ENCODE measurements at regions not wholly inside any gene's neighbourhood (a gene's known extent, or its start where the extent isn't known, plus 50 kb on each side); places are given as distances from the start of the nearest gene placed in this dataset.
"Not testable (repeated sequence)": the region's sequence is repeated elsewhere in the genome, so short reads cannot be mapped to it uniquely, and the experiment has no call there.

DNA sequence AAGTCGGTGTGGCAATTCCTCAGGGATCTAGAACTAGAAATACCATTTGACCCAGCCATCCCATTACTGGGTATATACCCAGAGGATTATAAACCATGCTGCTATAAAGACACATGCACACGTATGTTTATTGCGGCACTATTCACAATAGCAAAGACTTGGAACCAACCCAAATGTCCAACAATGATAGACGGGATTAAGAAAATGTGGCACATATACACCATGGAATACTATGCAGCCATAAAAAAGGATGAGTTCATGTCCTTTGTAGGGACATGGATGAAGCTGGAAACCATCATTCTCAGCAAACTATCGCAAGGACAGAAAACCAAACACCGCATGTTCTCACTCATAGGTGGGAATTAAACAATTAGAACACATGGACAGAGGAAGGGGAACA is 80.6 kb upstream of the ST3GAL5 start:
- not testable (repeated sequence) for DNase-seq

DNA sequence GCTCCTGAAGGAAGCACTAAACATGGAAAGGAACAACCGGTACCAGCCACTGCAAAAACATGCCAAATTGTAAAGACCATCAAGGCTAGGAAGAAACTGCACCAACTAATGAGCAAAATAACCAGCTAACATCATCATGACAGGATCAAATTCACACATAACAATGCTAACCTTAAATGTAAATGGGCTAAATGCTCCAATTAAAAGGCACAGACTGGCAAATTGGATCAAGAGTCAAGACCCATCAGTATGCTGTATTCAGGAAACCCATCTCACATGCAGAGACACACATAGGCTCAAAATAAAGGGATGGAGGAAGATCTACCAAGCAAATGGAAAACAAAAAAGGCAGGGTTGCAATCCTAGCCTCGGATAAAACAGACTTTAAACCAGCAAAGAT is 77.0 kb upstream of the ST3GAL5 start:
- DNase-seq = not testable (repeated sequence)

- not testable (repeated sequence) for DNase-seq
Observed at GRCh38 chr2:85963747-85964418, 75.1 kb upstream of the ST3GAL5 start.

- no peak for DNase-seq
Observed at GRCh38 chr2:85963068-85963467, 74.3 kb upstream of the ST3GAL5 start.

GRCh38 chr2:85961754-85962153 is 73.0 kb upstream of the ST3GAL5 start:
- no peak for DNase-seq

DNA sequence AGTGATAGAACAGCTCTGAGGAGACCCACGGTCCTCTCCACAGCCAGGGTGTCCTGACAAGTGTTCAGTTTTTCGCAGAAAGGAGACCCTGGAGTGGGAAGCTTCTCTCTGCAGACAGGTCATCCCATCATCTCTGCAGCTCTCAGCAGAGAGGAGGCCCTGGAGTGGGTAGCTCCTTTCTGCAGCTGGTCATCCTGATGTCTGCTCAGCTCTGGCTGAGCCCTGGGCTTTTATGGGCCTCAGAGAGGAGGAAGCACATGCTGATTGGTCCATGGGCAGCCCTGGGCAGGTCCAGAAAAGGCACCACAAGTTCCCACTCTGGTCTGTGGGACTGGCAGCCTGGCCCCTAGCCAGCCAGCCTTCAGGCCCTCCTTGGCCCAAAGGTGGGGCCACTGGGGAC is 72.3 kb upstream of the ST3GAL5 start:
- DNase-seq = no peak

DNA sequence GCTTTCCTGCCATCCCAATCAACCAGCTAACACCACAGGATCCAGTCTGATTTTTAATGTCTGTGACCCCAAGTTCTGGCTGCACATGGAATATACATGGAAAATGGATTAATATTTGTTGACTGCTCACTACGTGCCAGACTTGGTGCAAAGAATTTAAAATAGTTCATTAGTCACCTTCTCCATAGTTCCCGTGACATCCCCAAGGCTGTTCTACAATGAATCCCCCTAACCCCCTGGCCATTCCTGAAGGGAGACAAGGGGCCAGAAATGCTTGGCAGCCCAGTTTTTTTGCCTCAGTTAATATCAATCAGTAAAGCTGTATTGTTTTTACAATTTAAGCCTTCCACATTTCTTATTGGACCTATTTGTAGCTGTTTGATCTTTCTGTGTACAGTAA is 71.0 kb upstream of the ST3GAL5 start:
- no peak for DNase-seq

DNA sequence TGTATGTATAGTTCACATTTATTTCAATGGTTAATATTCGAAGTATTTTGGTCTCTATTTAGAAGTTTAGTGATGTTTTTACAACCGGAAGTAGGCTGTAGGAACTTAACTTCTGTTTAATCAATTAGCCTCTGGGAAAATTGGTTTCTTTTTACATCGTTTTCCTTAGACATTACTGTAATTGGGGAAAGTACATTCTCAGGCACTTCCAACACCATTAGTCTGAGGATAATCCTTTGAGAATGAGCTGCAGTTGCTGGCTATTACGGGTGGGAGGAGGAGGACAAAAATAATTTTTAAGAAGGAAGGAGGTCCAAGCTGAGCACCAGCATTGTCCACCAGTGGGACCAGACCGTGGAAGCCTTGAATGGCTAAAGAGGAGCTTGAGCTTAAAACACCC is 70.4 kb upstream of the ST3GAL5 start:
- DNase-seq = no peak

DNA sequence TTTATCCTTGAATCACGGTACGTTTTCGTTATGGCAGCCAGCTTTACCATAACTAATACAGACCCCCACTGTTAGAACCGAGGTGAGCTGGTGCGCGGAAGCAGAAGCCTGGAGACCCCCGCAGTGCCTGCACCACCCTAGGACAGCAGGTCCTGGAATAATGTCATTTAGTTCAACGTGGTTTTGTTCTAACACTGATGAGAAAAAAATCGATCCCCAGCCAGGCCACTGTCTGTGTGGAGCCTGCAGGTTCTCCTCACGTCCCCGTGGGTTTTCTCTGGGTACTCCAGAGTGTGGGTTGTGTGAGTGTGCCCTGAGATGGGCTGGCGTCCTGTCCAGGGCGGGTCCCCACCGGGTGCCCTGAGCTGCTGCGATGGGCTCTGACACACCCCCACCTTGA is 69.9 kb upstream of the ST3GAL5 start:
- DNase-seq = no peak

GRCh38 chr2:85957256-85957655 is 68.5 kb upstream of the ST3GAL5 start:
- DNase-seq = no peak

- peak; percentile 2 for DNase-seq
Observed at GRCh38 chr2:85956646-85957039, 67.9 kb upstream of the ST3GAL5 start.

DNA sequence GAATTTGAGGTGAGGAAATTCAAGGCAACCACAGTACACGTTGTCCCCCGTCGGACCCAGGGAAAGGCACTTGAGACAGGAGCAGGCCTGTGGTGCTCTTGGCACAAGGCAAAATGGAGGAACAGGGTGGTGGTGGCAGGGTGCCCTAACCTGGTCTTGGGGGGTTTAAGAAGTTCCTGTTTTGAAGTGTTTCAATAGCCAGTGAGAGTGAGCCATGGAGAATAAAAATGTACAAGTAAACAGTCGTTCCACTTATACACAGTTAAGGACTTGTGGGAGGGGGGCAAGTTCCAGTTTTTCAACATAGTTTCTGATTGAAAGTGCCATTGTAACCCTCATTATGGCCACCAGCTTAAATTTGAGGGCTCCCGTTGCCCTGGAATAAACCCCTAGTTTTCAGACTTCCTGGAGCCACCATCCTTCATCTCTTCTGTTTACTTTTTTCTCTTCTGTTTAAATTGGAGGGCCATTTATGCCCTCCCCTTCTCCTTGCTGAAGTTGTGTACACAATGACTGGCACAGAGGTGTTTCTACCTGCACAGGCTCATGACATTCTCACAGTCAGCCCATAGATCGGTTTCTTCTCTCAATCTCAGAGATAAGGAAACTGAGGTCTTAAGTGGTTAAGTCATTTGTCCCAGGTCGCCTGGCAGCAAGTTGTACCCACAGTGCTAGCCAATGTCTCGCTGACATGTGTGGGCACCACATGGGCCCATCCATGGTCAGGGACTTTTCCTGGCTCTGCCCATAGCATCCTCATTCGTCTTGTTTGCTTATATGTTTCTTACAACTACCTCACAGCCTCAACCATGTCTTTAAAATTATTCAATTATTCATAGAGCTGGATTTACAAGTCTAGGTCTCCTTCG is 66.0 kb upstream of the ST3GAL5 start:
- peak; percentile 55 for DNase-seq

DNA sequence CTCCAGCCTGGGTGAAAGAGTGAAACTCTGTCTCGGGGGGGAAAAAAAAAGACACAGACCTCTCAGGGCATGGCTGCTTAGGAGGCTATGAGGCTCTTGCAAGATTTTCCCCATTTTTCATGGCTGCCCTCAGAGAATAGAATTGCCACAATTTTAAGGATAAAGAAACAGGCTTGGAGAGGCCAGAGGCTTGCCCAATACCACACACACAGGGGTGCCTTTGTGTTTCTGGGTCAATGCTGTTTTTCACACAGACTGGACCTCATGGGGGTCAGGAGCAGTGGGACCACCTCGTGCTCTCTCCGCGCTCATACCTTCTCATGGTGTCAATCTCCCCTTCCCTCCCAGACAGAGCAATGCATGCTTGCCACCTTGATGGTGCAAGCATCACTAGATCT is 65.4 kb upstream of the ST3GAL5 start:
- DNase-seq = no peak

- no peak for DNase-seq
Observed at GRCh38 chr2:85953476-85953875, 64.7 kb upstream of the ST3GAL5 start.

DNA sequence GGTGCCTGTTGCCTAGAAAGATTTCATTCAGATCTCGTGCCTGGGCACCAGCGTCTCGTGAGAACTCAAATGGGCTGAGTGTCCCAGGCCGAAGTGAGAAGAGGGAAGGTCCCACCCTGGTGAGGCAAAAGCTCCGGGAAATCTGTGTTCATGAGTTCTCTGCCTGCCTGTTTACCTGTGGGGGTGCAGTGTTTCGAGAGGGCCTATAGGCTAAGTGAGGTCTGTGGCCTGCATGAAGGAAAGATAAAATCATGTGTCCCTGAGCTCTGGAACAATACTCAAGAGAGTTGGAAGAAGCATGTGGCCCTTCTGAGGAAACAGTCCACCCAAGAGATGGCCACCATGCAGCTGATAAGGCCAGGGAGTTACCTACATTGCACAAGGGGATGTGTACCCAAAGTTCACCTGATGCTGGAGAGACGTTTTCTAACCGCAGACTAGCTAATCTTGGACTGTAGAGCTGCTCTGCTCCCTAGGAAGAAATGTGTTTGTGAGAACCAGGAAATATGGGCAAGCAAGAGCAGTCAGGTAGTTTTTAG is 63.5 kb upstream of the ST3GAL5 start:
- no peak for DNase-seq

DNA sequence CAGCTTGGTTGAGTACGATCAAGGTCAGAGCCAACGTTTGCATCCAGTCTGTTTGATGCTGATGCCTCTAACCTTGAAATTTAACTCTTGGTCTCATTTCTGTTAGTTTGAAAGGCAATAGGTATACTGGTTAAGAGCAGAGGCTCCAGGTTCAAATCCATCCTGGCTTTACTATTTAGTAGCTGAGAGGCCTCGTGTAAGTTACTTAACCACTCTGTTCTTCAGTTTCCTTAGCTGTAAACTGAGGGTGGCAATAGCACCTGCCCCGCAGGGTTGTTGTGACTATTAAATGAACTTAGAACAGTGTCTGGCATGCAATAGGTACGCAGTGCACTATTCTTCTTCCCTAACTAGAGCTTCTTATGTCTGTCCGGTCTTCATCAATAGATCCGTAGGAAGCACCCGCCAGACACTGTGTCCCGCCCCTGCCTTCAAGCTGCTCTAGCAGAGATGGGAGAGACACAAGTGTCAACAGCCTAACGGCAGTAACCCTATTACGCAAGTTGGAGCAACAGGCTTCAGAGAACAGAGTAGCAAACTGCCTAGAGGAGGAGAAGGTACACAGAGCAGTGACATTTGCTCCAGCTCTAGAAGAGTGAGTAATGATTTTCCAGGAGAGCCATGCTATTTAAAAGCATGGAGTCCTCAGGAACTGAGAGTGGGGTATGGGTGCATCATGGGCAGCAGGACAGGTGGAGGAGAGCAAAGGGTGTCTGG is 62.7 kb upstream of the ST3GAL5 start:
- peak; percentile 13 for DNase-seq

DNA sequence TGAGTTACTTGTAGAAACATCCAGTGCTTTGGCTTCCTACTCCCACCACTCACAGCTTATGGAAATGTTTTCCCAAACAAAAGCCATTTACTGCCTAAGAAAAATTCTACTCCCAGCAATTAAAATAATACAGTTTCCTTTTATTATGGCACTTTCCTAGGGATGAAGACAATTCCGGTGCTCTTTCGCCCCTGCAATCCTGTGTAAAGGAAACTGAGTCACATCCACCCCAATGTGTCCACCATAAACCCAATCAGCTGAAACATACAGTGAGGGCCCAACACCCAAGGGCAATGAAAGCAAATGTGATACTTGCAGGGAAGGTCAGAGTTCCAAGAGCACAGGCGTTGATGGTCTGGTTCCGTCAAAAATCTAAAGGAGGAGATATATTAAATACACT is 62.0 kb upstream of the ST3GAL5 start:
- DNase-seq = no peak

- DNase-seq = no peak
Observed at GRCh38 chr2:85949280-85949679, 60.5 kb upstream of the ST3GAL5 start.

GRCh38 chr2:85947593-85947992 is 58.8 kb upstream of the ST3GAL5 start:
- no peak for DNase-seq

DNA sequence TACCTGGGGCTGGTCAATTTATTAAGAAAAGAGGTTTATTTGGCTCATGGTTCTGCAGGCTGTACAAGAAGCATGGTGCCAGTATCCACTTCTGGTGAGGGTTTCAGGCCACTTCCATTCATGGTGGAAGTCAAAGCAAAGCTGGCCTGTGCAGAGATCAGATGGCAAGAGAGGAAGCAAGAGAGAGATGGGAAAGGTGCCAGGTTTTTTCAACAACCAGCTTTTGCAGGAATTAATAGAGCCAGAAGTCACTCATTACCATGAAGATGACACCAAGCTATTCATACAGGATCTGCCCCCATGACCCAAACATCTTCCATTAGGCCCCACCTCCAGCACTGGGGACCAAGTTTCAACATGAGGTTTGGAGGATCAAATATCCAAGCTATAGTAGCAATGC is 56.8 kb upstream of the ST3GAL5 start:
- peak; percentile 5 for DNase-seq

DNA sequence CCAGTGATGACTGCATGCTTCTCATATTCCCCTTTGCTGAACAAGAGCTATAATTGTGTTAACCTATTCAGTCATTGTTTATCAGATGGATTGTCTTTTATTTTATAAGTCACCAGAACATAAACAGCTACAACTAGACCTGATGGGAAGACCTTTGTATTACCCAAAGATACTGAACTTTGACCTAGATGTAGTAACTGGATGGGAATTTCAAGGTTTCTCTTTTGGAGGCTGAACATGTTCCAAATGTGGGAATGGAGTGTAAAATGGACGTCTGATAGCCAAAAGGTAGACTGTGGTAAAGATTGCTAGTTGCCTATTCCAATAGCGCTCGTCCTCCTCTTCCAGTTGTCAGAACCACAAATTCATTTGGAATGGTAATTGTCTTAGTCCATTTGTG is 56.4 kb upstream of the ST3GAL5 start:
- no peak for DNase-seq

- DNase-seq = no peak
Observed at GRCh38 chr2:85942346-85942957, 53.7 kb upstream of the ST3GAL5 start.

DNA sequence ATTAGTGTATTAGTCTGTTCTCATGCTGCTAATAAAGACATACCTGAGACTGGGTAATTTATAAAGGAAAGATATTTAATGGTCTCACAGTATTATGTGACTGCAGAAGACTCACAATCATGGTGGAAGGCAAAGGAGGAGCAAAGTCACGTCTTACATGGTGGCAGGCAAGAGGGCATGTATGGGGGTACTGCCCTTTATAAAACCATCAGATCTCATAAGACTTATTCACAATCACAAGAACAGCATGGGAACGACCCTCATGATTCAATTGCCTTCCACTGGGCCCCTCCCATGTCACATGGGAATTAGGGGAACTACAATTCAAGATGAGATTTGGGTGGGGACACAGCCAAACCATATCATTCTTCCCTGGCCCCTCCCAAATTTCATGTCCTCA is 52.7 kb upstream of the ST3GAL5 start:
- DNase-seq = not testable (repeated sequence)
